Stimulated activated CD4-positive, alpha-beta T cell treated with anti-CD3 and anti-CD28 coated beads, Interleukin-1b, Interleukin-23, amount 100 ng/mL, for 24 hours (primary cell): ENCODE measurements at regions not wholly inside any gene's neighbourhood (a gene's known extent, or its start where the extent isn't known, plus 50 kb on each side); places are given as distances from the start of the nearest gene placed in this dataset.
"Not testable (repeated sequence)": the region's sequence is repeated elsewhere in the genome, so short reads cannot be mapped to it uniquely, and the experiment has no call there.

ENCODE experiments used
- DNase-seq, 4 experiments: peaks; one replicate each; pipeline ENCODE4 v3.0.0-alpha.2; 2020; ENCODE audit warnings: low read depth in 4 of 4, low spot score in 1 of 4

DNA sequence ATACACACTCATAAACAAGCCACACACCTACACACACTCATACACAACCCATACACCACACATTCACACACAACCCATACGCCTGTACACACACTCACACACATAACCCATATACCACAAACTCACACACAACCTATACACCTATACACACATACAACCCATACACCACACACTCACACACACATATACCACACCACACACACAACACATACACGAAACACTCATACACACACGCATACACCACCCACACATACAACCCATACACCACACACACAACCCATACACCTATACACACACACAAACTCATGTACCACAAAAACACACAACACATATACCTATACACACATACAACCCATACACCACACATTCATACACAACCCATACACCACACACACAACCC, 164.3 kb downstream of the TMEM121 start:
- DNase-seq = no peak

DNA sequence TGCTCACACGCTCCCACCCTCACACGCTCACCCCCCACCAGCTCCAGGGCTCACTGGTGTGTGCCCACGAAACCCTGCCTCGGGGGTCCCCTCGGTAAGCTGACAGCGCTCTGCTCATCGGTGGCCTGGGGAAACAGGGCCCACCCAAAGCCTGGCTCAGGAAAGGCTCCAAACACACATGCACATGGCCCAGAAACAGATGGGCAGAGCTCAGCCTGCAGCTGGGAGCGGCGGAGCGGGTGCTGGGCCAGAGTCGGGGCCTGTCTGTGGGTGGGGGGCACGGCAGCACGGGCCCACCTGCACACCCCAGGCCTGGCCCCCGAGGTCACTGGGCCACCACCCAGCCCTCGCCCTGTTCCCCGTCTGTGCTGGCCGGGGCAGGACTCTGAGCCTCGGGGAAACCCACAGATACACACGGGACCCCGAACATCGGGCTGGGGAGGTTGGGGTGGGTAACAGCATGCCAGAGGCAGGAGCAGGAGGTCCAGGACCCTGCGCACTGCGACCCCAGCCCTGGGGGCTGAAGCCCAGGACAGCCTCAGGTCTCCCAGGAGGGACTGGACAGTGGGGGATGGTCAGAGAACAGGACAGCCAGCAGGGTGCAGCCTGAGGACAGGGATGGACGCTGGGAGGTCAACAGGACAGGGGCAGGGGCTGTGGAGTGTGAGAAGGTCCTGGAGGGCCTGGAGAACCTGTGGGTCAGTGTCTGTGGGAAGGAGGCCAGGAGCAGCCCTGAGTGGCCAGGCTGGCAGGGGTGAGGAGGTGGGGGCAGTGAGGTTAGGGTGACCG, 165.1 kb downstream of the TMEM121 start:
- not testable (repeated sequence) for DNase-seq

DNA sequence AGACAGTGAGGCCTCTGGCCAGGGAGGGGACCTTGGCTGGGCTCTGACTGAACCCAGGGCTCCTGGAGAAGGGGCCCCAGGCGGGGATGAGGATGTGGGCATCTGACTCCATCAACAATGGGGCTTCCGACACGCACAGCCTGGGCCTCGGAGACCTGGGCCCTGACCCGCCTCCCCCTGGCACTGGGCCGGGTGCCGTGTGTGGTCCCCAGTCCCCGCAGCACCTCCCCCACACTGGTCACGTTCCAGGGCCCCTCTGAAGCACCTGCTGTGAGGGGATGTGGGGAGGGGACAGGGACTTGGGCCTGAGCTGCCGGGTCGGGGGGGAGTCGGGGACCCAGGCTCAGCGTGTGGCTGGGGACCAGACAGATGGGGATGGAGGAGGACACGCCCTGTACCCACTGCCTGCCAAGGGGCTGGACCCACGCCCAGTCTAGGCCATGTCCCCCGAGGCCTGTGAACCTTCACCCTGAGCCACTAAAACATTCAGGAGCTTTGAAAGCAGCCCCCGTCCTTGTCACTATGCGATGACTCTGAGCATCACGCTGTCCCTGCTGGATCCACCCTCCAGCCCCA, 165.8 kb downstream of the TMEM121 start:
- DNase-seq = not testable (repeated sequence)

DNA sequence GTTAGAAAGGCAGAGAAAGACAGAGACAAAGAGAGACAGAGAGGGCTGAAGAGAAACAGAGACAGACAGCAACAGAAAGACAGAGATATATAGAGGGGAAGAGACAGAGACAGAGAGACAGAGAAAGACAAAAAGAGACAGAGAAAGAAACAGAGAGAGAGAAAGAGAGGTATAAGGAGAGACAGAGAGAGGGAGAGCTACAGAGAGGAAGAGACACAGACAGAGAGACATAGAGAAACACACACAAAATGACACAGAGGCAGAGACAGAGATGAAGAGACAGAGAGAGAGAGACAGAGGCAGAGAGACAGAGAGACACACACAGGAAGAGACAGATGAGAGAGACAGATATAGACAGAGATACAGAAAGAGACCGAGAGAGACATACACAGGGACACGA, 168.6 kb downstream of the TMEM121 start:
- DNase-seq = no peak

DNA sequence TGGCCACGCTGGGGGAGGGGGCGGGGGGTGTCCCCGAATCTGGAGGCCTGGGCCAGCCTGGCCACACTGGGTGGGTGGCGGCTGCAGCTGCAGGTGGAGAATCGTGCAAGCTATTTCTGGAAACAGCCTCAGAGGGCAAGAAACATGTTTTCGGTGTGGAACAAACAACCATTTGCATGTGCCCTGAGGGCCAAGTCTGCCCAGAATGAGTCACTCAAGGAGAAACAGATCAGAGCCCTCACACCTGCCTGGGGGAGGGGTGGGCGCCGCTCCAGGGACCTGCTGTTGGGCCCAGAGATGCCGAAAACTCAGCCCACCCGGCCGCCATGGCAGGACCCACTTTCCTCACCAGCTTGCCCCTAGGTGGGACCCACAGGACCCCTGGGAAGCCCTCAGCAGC, 170.0 kb downstream of the TMEM121 start:
- DNase-seq = not testable (repeated sequence)

DNA sequence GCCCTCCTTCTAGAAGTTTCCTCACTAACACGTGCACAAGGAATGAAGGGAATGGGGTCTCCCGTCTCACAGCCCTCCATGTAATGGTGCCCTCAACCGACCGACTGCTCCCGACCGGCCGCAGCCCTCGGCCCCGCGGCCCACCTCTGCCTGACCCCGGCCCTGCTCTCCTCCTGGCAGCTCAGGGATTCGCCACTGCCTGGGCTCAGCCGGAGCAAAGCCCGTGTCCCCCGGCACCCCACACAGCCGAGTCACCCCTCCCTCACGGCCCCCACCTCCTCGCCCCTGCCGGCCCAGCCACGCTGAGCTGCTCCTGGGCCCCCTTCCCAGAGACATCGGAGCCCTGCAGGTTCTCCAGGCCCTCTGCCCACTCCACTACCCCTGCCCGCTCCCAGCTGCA, 171.0 kb downstream of the TMEM121 start:
- not testable (repeated sequence) for DNase-seq

DNA sequence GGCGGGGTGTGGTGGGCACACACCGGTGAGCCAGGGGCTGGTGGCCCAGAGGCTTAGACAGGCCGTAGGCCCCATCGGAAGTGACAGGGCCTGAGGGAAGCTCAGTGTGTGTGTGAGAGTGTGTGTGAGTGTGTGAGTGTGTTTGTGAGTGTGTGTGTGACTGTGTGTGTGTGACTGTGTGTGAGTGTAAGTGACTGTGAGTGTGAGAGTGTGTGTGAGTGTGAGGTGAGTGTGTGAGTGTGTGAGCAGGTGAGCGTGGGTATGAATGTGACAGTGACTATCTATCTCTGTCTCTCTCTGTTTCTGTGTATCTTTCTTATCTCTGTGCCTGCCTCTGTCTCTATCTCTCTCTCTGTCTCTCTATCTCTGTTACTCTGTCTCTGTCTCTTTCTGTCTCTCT, 171.6 kb downstream of the TMEM121 start:
- not testable (repeated sequence) for DNase-seq

DNA sequence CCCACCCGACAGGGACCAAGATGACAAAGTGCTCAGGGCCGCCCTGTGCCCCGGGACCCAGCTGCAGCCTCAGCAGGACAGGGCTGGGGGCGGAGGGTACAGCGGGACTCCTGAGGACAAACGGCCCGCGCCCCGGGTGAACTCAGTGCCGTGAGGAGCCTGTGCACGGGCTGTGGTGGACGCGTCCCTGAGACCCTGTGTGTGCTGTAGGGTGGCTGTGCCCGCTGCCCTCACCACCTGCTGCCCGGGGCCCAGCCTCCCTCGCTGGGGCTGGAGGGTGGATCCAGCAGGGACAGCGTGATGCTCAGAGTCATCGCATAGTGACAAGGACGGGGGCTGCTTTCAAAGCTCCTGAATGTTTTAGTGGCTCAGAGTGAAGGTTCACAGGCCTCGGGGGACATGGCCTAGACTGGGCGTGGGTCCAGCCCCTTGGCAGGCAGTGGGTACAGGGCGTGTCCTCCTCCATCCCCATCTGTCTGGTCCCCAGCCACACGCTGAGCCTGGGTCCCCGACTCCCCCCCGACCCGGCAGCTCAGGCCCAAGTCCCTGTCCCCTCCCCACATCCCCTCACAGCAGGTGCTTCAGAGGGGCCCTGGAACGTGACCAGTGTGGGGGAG, 172.7 kb downstream of the TMEM121 start:
- DNase-seq = not testable (repeated sequence)

DNA sequence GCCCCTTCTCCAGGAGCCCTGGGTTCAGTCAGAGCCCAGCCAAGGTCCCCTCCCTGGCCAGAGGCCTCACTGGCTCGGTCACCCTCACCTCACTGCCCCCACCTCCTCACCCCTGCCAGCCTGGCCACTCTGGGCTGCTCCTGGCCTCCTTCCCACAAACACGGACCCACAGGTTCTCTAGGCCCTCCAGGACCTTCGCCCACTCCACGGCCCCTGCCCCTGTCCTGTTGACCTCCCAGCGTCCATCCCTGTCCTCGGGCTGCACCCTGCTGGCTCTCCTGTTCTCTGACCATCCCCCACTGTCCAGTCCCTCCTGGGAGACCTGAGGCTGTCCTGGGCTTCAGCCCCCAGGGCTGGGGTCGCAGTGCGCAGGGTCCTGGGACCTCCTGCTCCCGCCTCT, 173.3 kb downstream of the TMEM121 start:
- DNase-seq = not testable (repeated sequence)

DNA sequence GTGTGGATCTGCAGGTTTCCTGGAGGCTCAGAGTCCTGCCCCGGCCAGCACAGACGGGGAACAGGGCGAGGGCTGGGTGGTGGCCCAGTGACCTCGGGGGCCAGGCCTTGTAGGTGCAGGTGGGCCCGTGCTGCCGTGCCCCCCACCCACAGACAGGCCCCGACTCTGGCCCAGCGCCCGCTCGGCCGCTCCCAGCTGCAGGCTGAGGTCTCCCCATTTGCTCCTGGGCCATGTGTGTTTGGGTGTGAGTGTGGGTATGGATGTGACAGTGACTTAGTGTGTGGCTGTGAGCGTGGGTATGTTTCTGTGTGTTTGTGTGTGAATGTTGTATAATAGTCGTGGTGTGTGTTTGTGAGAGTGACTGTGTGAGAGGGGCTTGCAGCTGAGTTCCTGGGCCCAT, 173.8 kb downstream of the TMEM121 start:
- not testable (repeated sequence) for DNase-seq

DNA sequence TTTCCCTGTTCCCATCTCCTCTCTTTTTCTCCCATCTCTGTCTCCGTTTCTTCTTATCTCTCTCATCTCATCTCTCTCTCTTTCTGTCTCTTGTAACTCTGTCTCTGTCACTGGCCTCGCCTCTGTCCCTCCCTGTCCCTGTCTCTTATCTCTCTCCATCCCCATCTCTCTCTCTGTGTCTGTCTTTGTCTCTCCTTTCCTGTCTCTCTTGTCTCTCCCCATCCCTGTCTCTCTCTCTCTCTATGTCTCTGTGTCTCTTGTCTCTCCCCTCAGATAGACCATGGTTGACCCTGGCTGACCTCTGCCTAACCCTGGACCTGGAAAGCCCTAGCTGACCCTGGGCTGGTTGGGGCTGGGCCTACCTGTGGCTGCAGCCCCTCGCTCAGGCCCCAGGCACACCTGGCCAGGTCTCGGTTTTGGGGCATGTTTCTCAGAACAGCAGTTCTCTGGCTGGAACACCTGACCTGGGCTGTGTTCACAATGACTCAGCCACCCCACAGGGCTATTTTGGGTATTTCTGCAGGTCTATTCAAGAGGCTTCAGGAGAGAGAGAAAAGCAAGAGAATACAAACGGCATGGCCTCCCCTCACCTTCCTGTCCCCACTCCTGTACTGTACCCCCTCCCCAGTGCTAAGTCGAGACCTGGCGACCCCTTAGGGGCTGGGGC, 174.4 kb downstream of the TMEM121 start:
- DNase-seq = no peak

DNA sequence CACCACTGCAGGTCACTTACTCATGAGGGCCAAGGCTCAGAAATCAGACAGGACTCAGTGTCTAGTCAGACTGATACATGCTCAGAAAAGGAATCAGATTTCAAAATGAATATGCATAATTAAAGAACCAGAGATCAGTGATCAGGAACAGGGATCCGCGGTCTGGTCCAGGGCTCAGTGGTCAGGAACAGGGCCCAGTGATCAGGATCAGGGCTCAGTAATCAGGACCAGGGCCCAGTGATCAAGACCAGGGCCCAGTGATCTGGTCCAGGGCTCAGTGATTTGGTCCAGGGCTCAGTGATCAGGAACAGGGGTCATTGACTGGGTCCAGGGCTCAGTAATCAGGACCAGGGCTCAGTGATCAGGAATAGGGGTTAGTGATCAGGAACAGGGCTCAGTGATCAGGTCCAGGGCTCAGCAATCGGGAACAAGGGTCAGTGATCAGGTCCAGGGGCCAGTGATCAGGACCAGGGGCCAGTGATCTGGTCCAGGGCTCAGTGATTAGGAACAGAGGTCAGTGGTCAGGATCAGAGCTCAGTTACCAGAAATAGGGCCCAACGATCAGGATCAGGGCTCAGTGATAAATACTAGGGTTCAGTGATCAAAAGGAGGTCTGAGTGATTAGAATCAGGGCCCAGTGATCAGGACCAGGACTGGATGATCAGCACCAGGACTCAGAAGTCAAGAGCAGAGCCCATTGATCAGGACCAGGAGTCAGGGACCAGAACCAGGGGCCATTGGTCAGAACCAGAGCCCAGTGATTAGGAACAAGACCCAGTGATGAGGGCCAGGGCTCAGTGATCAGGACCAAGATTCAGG, 175.3 kb downstream of the TMEM121 start:
- no peak for DNase-seq

DNA sequence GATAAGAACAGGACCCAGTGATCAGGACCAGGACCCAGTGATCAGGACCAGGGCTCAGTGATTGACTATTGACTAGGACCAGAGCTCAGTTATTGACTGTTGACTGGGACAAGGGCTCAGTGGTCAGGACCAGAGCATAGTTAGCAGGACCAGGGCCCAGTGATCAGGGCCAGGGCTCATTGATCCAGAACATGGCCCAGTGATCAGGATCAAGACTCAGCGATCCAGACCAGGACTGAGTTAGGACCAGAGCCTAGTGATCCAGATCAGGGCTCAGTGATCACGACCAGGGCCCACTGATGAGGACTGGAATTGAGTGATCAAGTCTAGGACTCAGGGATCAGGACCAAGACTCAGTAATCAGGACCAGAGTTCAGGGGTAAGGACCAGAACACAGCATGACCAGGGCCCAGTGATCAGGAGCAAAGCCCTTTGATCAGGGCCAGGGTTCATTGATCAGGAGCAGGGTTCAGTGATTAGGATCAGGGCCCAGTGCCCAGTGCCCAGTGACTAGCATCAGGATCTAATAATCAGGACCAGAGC, 176.0 kb downstream of the TMEM121 start:
- no peak for DNase-seq

DNA sequence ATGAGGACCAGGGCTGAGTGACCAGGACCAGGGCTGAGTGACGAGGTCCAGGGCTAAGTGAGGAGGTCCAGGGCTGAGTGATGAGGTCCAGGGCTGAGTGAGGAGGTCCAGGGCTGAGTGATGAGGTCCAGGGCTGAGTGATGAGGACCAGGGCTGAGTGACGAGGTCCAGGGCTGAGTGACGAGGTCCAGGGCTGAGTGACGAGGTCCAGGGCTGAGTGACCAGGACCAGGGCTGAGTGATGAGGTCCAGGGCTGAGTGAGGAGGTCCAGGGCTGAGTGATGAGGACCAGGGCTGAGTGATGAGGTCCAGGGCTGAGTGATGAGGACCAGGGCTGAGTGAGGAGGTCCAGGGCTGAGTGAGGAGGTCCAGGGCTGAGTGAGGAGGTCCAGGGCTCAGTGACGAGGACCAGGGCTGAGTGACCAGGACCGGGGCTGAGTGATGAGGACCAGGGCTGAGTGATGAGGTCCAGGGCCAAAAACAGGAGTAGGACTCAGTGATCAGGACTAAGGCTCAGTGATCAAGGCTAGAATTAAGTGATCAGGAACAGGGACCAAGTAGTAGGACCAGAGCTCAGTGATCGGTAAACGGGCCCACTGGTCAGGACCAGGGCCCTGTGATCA, 176.8 kb downstream of the TMEM121 start:
- not testable (repeated sequence) for DNase-seq

DNA sequence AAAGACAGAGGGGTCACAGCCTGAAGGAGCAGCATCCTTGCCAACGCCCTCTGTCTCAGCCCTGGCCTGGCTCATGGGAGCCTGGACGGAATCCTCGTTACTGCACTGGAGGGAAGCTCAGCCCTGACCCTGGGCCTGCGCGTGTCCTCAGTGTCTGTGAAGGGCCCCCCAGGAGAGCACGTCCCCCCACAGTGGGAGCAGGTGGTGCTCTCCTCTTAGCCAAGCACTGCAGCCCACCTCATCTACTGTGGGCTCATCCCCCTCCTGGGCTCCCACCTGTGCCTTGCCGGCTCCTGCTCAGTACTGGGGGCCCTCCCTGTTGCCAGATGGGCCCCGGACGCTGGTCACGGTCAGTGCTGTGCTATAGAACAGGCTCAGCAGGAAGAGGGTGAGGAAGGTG, 177.7 kb downstream of the TMEM121 start:
- DNase-seq = not testable (repeated sequence)

DNA sequence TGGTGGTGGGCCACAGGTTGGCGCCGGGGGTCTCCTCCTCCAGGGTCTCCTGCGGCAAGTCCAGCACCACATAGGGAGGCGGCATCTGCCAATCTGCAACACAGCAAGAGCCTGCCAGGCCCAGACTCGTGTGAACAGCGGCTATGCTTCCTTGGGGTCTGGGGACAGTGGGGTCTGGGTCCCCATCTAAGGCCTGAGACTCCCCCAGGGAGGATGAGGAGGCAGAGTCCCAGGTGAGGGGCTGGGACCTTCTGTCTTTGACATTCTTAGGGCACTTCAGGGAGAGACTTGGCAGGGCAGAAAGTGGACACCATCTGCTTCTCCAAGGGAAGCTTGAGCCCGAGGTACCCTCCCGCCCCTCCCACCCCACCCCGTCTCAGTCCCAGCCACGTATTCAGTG, 178.1 kb downstream of the TMEM121 start:
- not testable (repeated sequence) for DNase-seq

DNA sequence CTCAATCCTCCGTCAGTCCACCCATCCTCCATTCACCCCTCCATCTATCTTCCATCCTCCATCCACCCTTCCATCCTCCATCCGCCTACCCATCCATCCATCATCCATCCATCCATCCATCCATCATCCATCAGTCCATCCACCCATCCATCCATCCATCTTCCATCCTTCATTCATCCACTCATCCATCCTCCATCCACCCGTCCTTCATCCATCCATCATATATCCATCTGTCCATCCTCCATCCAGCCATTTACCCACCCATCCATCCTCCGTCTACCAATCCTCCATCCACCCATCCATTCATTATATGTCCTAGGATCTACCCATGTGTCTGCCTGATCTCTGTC, 179.1 kb downstream of the TMEM121 start:
- DNase-seq = not testable (repeated sequence)

DNA sequence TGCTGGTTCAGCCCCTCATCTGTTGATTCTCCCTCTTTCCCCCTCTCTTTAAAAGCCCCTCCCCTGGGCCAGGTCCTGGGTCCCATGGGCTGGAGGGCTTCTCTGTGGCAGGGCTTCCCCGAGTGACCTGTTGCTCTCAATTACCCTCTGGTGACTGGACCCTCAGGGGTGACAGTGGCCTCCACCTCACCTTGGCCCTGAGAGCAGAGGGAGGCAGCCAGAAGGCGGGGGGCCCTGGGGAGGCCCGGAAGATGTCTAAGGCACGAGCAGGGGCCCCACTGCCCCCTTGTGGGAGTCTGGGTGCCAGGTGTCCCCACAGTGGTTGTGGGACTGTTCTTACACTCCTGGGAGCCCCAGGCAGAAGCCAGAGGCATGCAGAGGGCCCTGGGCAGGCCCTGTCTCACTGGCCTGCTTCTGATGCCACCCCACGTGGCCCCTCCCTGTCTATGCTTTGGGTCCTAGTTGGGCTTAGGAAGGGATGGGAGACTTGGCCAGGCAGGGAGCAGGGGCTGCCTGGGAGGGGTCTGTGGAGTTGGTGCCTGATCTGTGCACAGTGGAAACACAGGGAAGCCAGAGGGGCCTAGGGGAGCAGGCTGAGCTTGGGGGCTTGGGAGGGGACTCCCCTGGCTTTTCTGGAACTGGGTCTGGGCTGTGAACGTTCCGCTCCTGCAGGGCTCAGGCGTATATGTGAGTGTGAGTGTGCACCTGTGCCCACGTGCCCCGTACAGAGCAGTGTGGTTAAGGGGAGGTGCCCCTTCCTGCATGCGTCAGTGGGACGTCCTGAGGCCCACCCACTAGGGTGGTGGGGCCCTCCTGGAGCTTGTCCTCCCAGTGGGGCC, 179.7 kb downstream of the TMEM121 start:
- DNase-seq = not testable (repeated sequence)

DNA sequence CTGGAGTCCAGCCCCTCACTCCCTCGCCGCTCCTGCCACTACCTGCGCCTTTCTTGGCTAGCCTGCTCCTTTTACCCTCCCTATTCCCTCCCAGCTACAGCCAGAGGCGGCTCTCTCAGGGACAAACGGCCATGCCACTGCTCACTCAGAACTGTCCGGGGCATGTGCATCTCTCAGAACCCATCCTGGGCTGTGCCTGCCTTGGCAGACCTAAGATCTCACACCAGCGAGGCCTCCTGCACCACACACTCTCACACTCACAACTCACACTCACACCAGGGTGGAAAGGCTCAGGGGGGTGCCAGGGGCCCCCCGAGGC, 180.3 kb downstream of the TMEM121 start:
- not testable (repeated sequence) for DNase-seq

DNA sequence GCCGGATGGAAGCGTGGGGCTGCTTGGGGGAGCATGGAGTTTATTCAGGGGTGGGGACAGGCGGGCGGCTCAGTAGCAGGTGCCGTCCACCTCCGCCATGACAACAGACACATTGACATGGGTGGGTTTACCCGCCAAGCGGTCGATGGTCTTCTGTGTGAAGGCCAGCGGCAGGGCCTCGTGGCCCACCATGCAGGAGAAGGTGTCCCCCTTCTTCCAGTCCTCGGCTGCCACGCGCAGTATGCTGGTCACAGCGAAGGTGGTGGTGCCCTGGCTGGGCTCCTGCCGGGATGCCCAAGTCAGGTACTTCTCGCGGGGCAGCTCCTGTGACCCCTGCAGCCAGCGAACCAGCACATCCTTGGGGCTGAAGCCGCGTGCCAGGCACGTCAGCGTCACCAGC, 180.7 kb downstream of the TMEM121 start:
- DNase-seq = not testable (repeated sequence)
